ENCODE measurements at regions not wholly inside any gene's neighbourhood (a gene's known extent, or its start where the extent isn't known, plus 50 kb on each side); places are given as distances from the start of the nearest gene placed in this dataset.

- TF ChIP-seq EZH2phosphoT487 (IDR thresholded peaks at IDR 0.05; ENCODE audit: borderline replicate concordance, low read depth) = no peak
- no peak for TF ChIP-seq CHD2 (IDR thresholded peaks at IDR 0.05; ENCODE audit: low read length, partially characterized antibody)
- no peak for TF ChIP-seq TAF1 (IDR thresholded peaks at IDR 0.05; ENCODE audit: borderline replicate concordance, low read depth, low read length)
- no peak for TF ChIP-seq RCOR1 (IDR thresholded peaks at IDR 0.05; ENCODE audit: low read length)
- no peak for TF ChIP-seq SMC3 (IDR thresholded peaks at IDR 0.05; ENCODE audit: low read depth, low read length)
- TF ChIP-seq NRF1 (IDR thresholded peaks at IDR 0.05; ENCODE audit: low read depth, low read length) = no peak
- TF ChIP-seq, protein P1, sequence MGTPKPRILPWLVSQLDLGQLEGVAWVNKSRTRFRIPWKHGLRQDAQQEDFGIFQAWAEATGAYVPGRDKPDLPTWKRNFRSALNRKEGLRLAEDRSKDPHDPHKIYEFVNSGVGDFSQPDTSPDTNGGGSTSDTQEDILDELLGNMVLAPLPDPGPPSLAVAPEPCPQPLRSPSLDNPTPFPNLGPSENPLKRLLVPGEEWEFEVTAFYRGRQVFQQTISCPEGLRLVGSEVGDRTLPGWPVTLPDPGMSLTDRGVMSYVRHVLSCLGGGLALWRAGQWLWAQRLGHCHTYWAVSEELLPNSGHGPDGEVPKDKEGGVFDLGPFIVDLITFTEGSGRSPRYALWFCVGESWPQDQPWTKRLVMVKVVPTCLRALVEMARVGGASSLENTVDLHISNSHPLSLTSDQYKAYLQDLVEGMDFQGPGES (IDR thresholded peaks at IDR 0.05; ENCODE audit: low read depth, low read length) = no peak
- no peak for TF ChIP-seq JUND (IDR thresholded peaks at IDR 0.05)
- no peak for TF ChIP-seq TEAD4 (IDR thresholded peaks at IDR 0.05; ENCODE audit: borderline replicate concordance, insufficient read depth)
- ChIA-PET POLR2A (no interaction called here), CTCF (interaction anchor here (0.6 to 2.7 kb wide), 7 partner anchors 23 to 769 kb away, joined by 3 to 12 read pairs (median 4); no protein-coding TSS in a partner anchor)
- Histone ChIP-seq H3K9me3 (no peaks in the 10 kb centered on the region), H3K9ac (no peak overlapping the region), H3K9me2 (no peaks in the 10 kb centered on the region), H3K4me1 (ENCODE audit: control insufficient read depth in 1 of 2, insufficient read depth in 2 of 2, low read depth in 1 of 2, low read length in 1 of 2) (peaks cover 0 to 3% of the 10 kb centered on the region in 2 experiments; a peak in 2 of 4 replicates), H3K27me3 (ENCODE audit: insufficient read depth) (no peaks in the 10 kb centered on the region), H3K27ac (ENCODE audit: low read depth in 2 of 2, low read length in 1 of 2) (no peak overlapping the region), H3F3A (replicated peaks; ENCODE audit: insufficient read depth) (no peaks in the 10 kb centered on the region), H3K36me3 (replicated peaks in 1 of 2; ENCODE audit: control insufficient read depth in 1 of 2, insufficient read depth in 2 of 2, low read length in 1 of 2) (no peaks in the 10 kb centered on the region), H4K20me1 (ENCODE audit: insufficient read depth) (no peaks in the 10 kb centered on the region), H3K79me2 (ENCODE audit: insufficient read depth) (no peaks in the 10 kb centered on the region), H3K4me2 (no peak overlapping the region), H2AFZ (ENCODE audit: low read depth) (no peak overlapping the region), H3K4me3 (ENCODE audit: low read depth in 2 of 2, low read length in 1 of 2) (no peak overlapping the region)
- WGBS (ENCODE audit: low lambda C conversion rate) = 86% methylated on average over 2 of the region's 2 CpGs
- no peak for DNase-seq
Observed at GRCh38 chr18:48468151-48468550, 59.0 kb upstream of the ZBTB7C start.

- H3K9me2 ChIP-seq = no peaks in the 10 kb centered on the region
- DNase-seq = no peak
- H3K4me1 ChIP-seq (ENCODE audit: control insufficient read depth in 1 of 2, insufficient read depth in 2 of 2, low read depth in 1 of 2, low read length in 1 of 2) = peaks cover 0 to 10% of the 10 kb centered on the region in 2 experiments; a peak in 2 of 4 replicates
- no peak overlapping the region for H3K9ac ChIP-seq
- no peaks in the 10 kb centered on the region for H3F3A ChIP-seq (replicated peaks; ENCODE audit: insufficient read depth)
- H2AFZ ChIP-seq (ENCODE audit: low read depth) = no peak overlapping the region
- no peaks in the 10 kb centered on the region for H3K9me3 ChIP-seq
- no peaks in the 10 kb centered on the region for H3K79me2 ChIP-seq (ENCODE audit: insufficient read depth)
- 91% methylated on average over 6 of the region's 6 CpGs for WGBS (ENCODE audit: low lambda C conversion rate)
- no peak overlapping the region for H3K27ac ChIP-seq (ENCODE audit: low read depth in 2 of 2, low read length in 1 of 2)
- no peaks in the 10 kb centered on the region for H3K27me3 ChIP-seq (ENCODE audit: insufficient read depth)
- ChIA-PET POLR2A (no interaction called here), CTCF (interaction anchor here (1.1 to 2.7 kb wide), 5 partner anchors 8 to 437 kb away, joined by 3 to 13 read pairs (median 5); no protein-coding TSS in a partner anchor)
- no peak overlapping the region for H3K4me2 ChIP-seq
- H3K36me3 ChIP-seq (replicated peaks in 1 of 2; ENCODE audit: control insufficient read depth in 1 of 2, insufficient read depth in 2 of 2, low read length in 1 of 2) = no peaks in the 10 kb centered on the region
- H4K20me1 ChIP-seq (ENCODE audit: insufficient read depth) = no peaks in the 10 kb centered on the region
- TF ChIP-seq, protein P1 (IDR thresholded peaks at IDR 0.05; ENCODE audit: low read depth, low read length) = no peak
- TF ChIP-seq SMC3 (IDR thresholded peaks at IDR 0.05; ENCODE audit: low read depth, low read length) = no peak
- TF ChIP-seq GABPA (IDR thresholded peaks at IDR 0.05; ENCODE audit: low read depth) = no peak
- TF ChIP-seq RXRA (IDR thresholded peaks at IDR 0.05; ENCODE audit: borderline replicate concordance, low read depth) = no peak
- no peak for TF ChIP-seq TCF12 (IDR thresholded peaks at IDR 0.05)
- no peak for TF ChIP-seq MEF2A (IDR thresholded peaks at IDR 0.05; ENCODE audit: borderline replicate concordance, low read depth)
- no peak for TF ChIP-seq MXI1 (IDR thresholded peaks at IDR 0.05; ENCODE audit: low read depth, low read length)
- no peak for TF ChIP-seq NFIC (IDR thresholded peaks at IDR 0.05; ENCODE audit: borderline replicate concordance)
- TF ChIP-seq USF2 (IDR thresholded peaks at IDR 0.05; ENCODE audit: borderline replicate concordance, low read depth, low read length) = no peak
- H3K4me3 ChIP-seq (ENCODE audit: low read depth in 2 of 2, low read length in 1 of 2) = no peak overlapping the region
Observed at GRCh38 chr18:48467231-48467630, 58.0 kb upstream of the ZBTB7C start.

Measured in SK-N-SH (cell line).